ENCODE measurements at regions not wholly inside any gene's neighbourhood (a gene's known extent, or its start where the extent isn't known, plus 50 kb on each side); places are given as distances from the start of the nearest gene placed in this dataset.

- TF ChIP-seq CTCF (tag by site-specific recombination; IDR thresholded peaks at IDR 0.05), result no peak
- TF ChIP-seq ZNF513 (tag by site-specific recombination; IDR thresholded peaks at IDR 0.05), result no peak
- no peak for TF ChIP-seq ZNF549 (tag by site-specific recombination; IDR thresholded peaks at IDR 0.05)
- TF ChIP-seq REST (tag by site-specific recombination; IDR thresholded peaks at IDR 0.05), result no peak
- TF ChIP-seq ZNF155 (tag by site-specific recombination; IDR thresholded peaks at IDR 0.05), result no peak
- TF ChIP-seq ZNF114 (tag by site-specific recombination; IDR thresholded peaks at IDR 0.05), result no peak
These were observed 225.9 kb downstream of the SEC14L1 start for GRCh38 chr17:77366558-77367245.
